Left ventricle myocardium inferior (tissue), 1 donor: ENCODE measurements at regions not wholly inside any gene's neighbourhood (a gene's known extent, or its start where the extent isn't known, plus 50 kb on each side); places are given as distances from the start of the nearest gene placed in this dataset.

ENCODE experiments used
- DNase-seq: peaks from one replicate; pipeline ENCODE4 v3.0.0-alpha.2; 2020
- H3K27ac ChIP-seq: fragments of 200-600 bp; replicated peaks from 2 replicates; pipeline ENCODE4 v1.8.0; 2021
- H3K27me3 ChIP-seq: fragments of 200-600 bp; 2 replicates; pipeline ENCODE4 v1.8.0; 2021; ENCODE audit warnings: low read depth
- H3K36me3 ChIP-seq: fragments of 200-600 bp; 2 replicates; pipeline ENCODE4 v1.8.0; 2021
- H3K4me1 ChIP-seq: fragments of 200-600 bp; 2 replicates; pipeline ENCODE4 v1.8.0; 2021
- H3K4me3 ChIP-seq: fragments of 200-600 bp; 2 replicates; pipeline ENCODE4 v1.8.0; 2021; ENCODE audit warnings: mild to moderate bottlenecking, moderate library complexity
- H3K9me3 ChIP-seq: fragments of 200-600 bp; replicated peaks from 2 replicates; pipeline ENCODE4 v1.8.0; 2021
- intact Hi-C: fragments of 100-400 bp; cut with micrococcal nuclease; formaldehyde crosslinking; loops from one replicate; pipeline ENCODE4 v1.11.0; 2022
- TF ChIP-seq, protein P1 (sequence below): fragments of 200-600 bp; IDR thresholded peaks from 2 replicates; pipeline ENCODE4 v1.8.0; 2021; ENCODE audit warnings: antibody characterized with exemption, mild to moderate bottlenecking, borderline replicate concordance
- donor health status: DM: no; HTN: yes; CAD: no; lungs with severe emphysema.

DNA sequence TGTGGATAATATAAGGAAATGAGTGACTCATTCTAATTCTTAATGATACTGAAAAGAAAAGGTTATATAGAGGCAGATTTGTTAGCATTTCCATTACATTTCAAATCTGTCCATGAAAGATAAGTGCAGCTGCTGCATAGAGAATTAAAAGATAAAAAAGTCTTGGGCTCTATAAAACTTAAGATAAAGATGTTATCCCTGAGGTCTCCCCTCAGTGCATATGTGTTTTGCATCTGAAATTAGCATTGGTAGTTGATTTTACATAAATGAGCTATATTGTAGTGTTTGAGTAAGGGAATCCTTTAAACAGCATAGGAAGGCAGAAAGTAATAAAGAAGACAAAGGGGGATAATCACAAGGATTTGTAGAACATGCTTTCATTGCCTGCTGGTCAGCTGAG is 206.2 kb downstream of the FSCB start:
- H3K9me3 ChIP-seq: peaks cover 13% of the 10 kb centered on the region
- no peak overlapping the region for H3K4me3 ChIP-seq
- intact Hi-C loops: no loop called here
- DNase-seq: no peak
- TF ChIP-seq, protein P1, sequence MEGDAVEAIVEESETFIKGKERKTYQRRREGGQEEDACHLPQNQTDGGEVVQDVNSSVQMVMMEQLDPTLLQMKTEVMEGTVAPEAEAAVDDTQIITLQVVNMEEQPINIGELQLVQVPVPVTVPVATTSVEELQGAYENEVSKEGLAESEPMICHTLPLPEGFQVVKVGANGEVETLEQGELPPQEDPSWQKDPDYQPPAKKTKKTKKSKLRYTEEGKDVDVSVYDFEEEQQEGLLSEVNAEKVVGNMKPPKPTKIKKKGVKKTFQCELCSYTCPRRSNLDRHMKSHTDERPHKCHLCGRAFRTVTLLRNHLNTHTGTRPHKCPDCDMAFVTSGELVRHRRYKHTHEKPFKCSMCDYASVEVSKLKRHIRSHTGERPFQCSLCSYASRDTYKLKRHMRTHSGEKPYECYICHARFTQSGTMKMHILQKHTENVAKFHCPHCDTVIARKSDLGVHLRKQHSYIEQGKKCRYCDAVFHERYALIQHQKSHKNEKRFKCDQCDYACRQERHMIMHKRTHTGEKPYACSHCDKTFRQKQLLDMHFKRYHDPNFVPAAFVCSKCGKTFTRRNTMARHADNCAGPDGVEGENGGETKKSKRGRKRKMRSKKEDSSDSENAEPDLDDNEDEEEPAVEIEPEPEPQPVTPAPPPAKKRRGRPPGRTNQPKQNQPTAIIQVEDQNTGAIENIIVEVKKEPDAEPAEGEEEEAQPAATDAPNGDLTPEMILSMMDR: no peak
- no peaks in the 10 kb centered on the region for H3K27me3 ChIP-seq
- H3K27ac ChIP-seq: no peak overlapping the region
- H3K36me3 ChIP-seq: no peaks in the 10 kb centered on the region
- no peaks in the 10 kb centered on the region for H3K4me1 ChIP-seq

DNA sequence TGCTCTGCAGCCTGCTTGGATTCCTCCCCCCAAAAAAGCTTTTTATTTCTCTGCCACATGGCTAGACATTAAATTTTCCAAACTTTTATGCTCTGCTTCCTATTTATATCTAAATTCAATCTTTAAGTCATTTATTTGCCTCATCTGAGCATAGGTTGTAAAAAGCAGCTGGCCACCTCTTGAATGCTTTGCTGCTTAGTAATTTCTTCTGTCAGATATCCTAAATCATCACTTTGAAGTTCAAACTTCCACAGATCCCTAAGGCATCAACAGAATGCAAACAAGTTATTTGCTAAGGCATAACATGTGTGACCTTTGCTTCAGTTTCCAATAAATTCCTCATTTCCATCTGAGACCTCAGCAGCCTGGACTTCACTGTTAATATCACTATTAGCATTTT is 209.6 kb downstream of the FSCB start:
- H3K4me3 ChIP-seq: no peak overlapping the region
- TF ChIP-seq, protein P1: no peak
- H3K27ac ChIP-seq: no peak overlapping the region
- H3K9me3 ChIP-seq: peaks cover 13% of the 10 kb centered on the region
- H3K4me1 ChIP-seq: no peaks in the 10 kb centered on the region
- no peaks in the 10 kb centered on the region for H3K27me3 ChIP-seq
- DNase-seq: no peak
- intact Hi-C loops: no loop called here
- no peaks in the 10 kb centered on the region for H3K36me3 ChIP-seq

DNA sequence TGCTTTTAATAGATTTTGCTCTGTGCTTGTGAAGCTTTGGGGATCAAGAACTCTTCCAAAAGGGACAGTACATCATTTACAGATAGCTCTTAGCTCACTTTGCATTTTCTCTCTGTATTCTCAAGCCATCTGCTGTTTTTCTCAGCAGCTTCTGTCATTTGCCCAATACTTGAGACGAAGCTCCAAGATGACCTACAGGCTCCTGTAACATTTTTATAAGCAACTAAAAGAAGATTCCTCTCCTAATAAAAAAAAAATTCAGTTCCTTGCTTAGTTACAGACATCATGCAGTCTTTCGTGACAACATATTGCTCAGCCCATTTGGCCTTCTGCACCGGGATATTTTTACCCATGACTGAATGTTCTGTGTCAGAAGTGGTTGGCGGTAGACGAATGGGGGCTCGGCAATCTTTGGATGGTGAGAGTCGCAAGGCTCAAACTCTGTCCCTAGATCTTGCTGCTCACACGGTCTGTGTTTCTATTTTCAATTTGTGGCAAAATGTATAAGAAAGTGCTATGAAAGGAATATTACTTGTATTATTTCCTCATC is 215.6 kb downstream of the FSCB start:
- Histone ChIP-seq H3K9me3 (no peaks in the 10 kb centered on the region), H3K4me3 (no peak overlapping the region), H3K27me3 (no peaks in the 10 kb centered on the region), H3K4me1 (no peaks in the 10 kb centered on the region), H3K36me3 (no peaks in the 10 kb centered on the region), H3K27ac (no peak overlapping the region)
- DNase-seq: no peak
- TF ChIP-seq, protein P1: no peak
- intact Hi-C loops: no loop called here

DNA sequence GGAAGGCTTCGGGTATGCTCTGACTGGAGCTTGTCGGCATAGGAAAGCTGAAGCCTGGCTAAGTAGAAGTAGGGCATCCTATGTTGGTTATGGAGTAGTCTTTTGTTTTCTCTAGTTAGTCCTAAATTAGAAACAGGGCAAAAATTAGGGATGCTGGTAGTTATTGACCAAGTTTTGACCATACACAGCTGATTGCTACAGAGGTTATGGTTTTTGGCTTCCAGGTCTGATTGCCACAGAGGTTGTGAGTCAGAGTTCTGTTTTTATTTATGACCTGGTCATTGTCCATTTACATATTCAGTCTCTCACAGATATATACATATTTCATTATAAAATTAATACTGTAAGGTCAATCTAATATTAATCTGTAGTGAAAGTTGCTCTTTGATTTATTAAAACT is 219.2 kb downstream of the FSCB start:
- Histone ChIP-seq H3K4me1 (no peaks in the 10 kb centered on the region), H3K27ac (no peak overlapping the region), H3K36me3 (no peaks in the 10 kb centered on the region), H3K9me3 (no peaks in the 10 kb centered on the region), H3K4me3 (no peak overlapping the region), H3K27me3 (no peaks in the 10 kb centered on the region)
- intact Hi-C loops: no loop called here
- TF ChIP-seq, protein P1: no peak
- no peak for DNase-seq

DNA sequence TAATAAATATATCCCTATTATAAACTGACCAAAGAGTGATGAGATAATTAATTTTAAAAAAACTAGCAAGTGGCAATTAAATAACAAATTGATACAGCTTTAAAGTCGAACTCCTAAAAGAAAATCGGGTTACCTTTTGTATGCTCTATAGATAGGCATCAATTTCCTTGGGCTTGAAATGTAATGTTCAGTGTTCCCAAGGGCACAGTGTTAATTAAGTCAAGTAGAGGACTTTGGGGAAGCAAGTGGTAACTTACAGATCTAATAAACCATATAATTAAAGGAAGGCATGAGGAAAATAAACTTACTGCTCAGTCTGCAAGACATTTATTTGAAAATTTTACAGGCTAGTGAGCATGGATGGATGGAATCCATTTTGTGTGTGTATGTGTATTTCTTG is 220.9 kb downstream of the FSCB start:
- no peak overlapping the region for H3K27ac ChIP-seq
- TF ChIP-seq, protein P1: no peak
- H3K9me3 ChIP-seq: no peaks in the 10 kb centered on the region
- H3K4me1 ChIP-seq: no peaks in the 10 kb centered on the region
- no peaks in the 10 kb centered on the region for H3K27me3 ChIP-seq
- H3K36me3 ChIP-seq: no peaks in the 10 kb centered on the region
- intact Hi-C loops: no loop called here
- no peak for DNase-seq
- H3K4me3 ChIP-seq: no peak overlapping the region
